ENCODE measurements at regions not wholly inside any gene's neighbourhood (a gene's known extent, or its start where the extent isn't known, plus 50 kb on each side); places are given as distances from the start of the nearest gene placed in this dataset.
"Not testable (repeated sequence)": the region's sequence is repeated elsewhere in the genome, so short reads cannot be mapped to it uniquely, and the experiment has no call there.

DNA sequence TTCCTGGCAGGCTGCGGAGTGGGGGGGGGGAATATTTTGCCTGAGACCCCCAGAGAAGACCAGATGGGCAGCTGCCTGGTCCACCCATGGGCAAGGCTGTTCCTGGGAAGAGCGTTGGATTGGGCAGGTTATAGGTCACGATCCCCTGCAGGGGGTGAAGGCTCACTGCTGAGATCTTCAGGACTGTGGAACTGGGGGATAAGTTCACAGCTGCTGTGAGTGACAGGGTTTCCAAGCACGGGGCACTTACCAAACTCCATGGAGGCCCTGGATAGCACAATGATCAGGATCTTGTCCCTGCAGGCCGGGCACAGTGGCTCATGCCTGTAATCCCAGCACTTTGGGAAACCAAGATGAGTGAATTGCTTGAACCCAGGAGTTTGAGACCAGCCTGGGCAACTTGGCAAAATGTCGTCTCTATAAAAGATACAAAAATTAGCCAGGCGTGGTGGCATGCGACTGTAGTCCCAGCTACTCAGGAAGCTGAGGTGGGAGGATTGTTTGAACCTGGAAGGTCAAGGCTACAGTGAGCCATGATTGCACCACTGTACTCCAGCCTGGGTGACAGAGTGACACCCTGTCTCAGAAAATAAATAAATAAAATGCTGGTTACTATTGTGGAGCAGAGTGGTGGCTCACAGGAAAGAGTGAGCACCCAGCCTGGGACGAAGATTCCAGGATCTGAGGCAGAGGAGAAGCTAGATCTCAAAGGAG is 68.0 kb upstream of the HELT start:
- DNase-seq: no peak

GRCh38 chr4:184950926-184951325 is 67.4 kb upstream of the HELT start:
- no peak for DNase-seq

GRCh38 chr4:184951668-184952160 is 66.6 kb upstream of the HELT start:
- no peak for DNase-seq

- DNase-seq: no peak
Measured at GRCh38 chr4:184952522-184952921, 65.8 kb upstream of the HELT start.

GRCh38 chr4:184953421-184953945 is 64.8 kb upstream of the HELT start:
- DNase-seq: no peak

GRCh38 chr4:184953971-184954370 is 64.3 kb upstream of the HELT start:
- DNase-seq: no peak

DNA sequence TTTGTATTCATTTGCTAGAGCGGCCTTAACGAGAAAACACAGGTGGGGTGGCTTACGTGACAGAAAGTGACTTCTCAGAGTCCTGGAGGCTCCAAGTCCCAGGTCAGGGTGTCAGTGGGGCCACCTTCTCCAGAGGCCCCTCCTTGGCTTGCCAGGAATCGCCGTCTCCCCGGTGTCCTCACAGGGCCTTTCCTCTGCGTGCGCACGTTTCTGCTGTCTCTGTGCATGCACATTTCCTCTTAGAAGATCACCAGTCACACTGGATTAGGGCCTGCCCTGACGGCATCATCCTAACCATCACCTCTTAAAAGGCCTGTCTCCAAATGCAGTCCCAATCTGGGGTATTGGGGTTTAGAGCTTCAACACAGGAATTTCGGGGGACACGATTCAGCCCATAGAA is 63.8 kb upstream of the HELT start:
- DNase-seq: no peak

- no peak for DNase-seq
Measured at GRCh38 chr4:184955116-184955515, 63.2 kb upstream of the HELT start.

- no peak for DNase-seq
Measured at GRCh38 chr4:184955636-184956035, 62.7 kb upstream of the HELT start.

DNA sequence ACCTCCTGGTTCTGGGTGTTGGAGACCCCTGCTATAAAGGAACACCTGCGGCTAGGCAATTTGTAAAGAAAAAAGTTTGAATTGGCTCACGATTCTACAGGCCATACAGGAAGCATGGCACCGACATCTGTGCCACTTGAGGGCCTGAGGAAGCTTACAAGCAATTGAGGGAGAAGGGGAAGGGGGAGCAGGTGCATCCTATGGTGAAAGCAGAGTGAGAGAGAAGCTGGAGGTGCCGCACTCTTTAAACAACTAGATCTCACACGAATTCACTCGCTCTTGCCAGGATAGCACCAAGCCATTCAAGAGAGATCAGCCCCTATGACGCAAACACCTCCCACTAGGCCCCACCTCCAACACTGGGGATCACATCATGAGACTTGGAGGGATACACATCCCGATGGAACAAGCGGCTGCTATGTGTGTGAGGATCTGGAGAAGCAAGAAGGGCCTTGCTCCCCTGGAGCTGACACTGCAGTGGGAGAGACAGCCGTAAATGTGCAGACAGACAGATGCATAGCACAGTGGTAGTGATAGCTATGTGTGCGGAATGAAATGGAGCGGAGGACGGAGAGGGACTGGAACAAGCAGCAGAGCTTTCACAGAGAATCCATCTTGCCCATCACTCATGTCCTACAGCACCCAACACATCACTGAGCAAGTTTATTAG is 60.7 kb upstream of the HELT start:
- DNase-seq: no peak

GRCh38 chr4:184958127-184958922 is 60.0 kb upstream of the HELT start:
- DNase-seq: no peak

DNA sequence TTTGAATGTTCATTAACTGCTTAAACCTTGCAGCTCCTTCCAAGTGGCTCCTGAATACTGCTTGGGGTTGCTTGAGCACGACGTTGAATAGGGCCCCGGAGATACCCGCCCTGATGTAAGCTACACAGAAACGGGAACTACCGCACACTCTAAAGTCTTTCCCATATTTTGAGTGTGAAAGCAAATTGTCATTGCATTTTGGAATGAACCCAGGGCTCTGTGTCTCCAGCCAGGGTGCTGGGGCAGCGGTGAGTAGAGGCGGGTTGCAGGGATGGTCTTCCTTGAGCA is 59.4 kb upstream of the HELT start:
- no peak for DNase-seq

- no peak for DNase-seq
Measured at GRCh38 chr4:184959309-184959708, 59.0 kb upstream of the HELT start.

GRCh38 chr4:184959786-184960185 is 58.5 kb upstream of the HELT start:
- DNase-seq: no peak

- no peak for DNase-seq
Measured at GRCh38 chr4:184960505-184960971, 57.8 kb upstream of the HELT start.

DNA sequence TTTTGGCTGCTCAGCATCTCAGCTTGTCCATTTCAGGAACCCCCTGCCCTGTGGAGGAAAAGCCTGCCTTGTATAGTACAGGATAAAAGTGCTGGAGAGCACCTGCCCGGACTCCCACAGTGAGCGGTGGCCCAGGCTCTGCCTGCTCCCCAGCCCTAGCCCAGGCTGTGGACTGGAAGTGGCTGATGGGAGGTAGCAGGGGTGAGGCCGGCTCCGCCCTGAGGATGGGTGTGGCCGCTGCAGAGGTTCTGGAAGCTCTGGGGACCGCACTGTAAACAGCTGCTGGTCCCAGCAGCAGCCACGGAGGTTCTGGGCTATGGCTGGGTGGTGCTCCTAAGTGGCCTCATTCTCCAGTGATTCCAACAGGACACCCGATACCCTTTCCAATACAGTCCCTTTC is 56.6 kb upstream of the HELT start:
- no peak for DNase-seq

DNA sequence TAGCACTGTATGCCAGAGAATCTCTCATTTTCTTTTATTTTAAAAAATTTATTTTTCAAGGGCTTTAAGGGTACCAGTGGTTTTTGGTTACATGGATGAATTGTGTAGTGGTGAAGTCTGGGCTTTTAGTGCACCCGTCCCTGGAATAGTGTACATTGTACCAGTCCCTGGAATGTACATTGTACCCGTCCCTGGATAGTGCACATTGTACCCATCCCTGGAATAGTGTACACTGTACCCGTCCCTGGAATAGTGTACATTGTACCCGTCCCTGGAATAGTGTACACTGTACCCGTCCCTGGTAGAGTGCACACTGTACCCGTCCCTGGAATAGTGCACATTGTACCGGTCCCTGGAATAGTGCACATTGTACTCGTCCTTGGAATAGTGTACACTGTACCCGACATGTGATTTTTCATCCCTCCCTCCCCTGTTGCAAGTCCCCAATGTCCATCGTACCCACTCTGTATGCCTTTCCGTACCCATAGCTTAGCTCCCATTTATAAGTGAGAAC is 56.1 kb upstream of the HELT start:
- no peak for DNase-seq

- DNase-seq: not testable (repeated sequence)
Measured at GRCh38 chr4:184965230-184966050, 52.9 kb upstream of the HELT start.

GRCh38 chr4:184966051-184966691 is 52.1 kb upstream of the HELT start:
- DNase-seq: not testable (repeated sequence)

DNA sequence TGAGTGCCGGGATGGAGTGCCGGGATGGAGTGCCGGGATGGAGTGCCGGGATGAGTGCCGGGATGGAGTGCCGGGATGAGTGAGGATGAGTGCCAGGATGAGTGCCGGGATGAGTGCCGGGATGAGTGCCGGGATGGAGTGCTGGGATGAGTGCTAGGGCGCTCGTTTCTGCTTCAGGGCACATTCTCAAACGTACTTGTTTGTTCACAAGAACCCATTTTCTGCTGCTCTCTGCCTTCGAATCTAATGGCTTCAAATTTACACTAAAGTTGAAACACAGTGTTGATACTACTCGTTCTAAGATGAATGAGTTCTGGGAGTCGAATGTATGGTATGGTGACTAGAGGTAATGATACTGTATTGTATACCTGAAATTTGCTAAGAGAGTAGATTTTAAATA is 50.6 kb upstream of the HELT start:
- not testable (repeated sequence) for DNase-seq

DNA sequence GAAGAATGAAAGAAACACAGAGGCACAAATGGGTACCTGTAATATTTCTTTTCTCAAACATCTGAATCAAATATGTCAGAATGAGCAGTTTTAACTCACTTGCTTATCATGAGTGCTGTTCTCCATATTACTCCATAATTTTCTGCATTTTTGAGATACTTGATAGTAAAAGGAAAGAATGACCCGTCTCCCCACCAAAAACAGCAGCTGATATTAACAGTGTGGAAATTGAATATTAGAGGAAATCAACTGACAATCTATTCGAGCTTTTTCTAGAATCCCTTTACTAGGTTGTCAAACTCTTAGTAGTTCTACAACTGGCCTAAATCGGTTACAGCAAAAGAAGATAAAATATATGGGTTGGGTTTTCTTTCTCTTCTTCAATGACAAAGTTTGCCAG is 49.9 kb upstream of the HELT start:
- no peak for DNase-seq
